Liver (tissue), 8 donors: ENCODE measurements at regions not wholly inside any gene's neighbourhood (a gene's known extent, or its start where the extent isn't known, plus 50 kb on each side); places are given as distances from the start of the nearest gene placed in this dataset.
"Not testable (repeated sequence)": the region's sequence is repeated elsewhere in the genome, so short reads cannot be mapped to it uniquely, and the experiment has no call there.

ENCODE experiments used
- DNase-seq: peaks from one replicate; pipeline ENCODE4 v3.0.0-alpha.2; 2017; ENCODE audit warnings: low spot score
- H3K27ac ChIP-seq, 2 donors: one replicate each; pipeline ENCODE4 v1.7.0; 2013; ENCODE audit warnings: inconsistent platforms in 2 of 2, low read length in 2 of 2, control low read depth in 1 of 2, low read depth in 1 of 2, mild to moderate bottlenecking in 1 of 2
- H3K27me3 ChIP-seq, 4 donors: one replicate each; pipeline versions ENCODE4 v1.6.1 to v1.7.0; 2013; ENCODE audit warnings: low read length in 3 of 4, inconsistent platforms in 1 of 4, mild to moderate bottlenecking in 1 of 4, moderate library complexity in 1 of 4; ENCODE audit not compliant: control insufficient read depth in 4 of 4, insufficient read depth in 4 of 4
- H3K36me3 ChIP-seq, 4 donors: one replicate each; pipeline versions ENCODE4 v1.6.1 to v1.7.0; 2013; ENCODE audit warnings: low read length in 3 of 4, mild to moderate bottlenecking in 3 of 4, low read depth in 1 of 4, moderate library complexity in 1 of 4; ENCODE audit not compliant: control insufficient read depth in 4 of 4, insufficient read depth in 3 of 4
- H3K4me1 ChIP-seq, 4 donors: one replicate each; pipeline versions ENCODE4 v1.6.1 to v1.7.0; 2013; ENCODE audit warnings: low read length in 3 of 4, mild to moderate bottlenecking in 3 of 4, moderate library complexity in 1 of 4; ENCODE audit not compliant: control insufficient read depth in 4 of 4, insufficient read depth in 4 of 4
- H3K4me3 ChIP-seq, 3 donors: one replicate each; pipeline versions ENCODE4 v1.6.1 to v1.7.0; 2013; ENCODE audit warnings: low read length in 3 of 3, control low read depth in 1 of 3, low read depth in 1 of 3, mild to moderate bottlenecking in 1 of 3
- H3K9ac ChIP-seq, 2 donors: one replicate each; pipeline ENCODE4 v1.7.0; 2013; ENCODE audit warnings: low read length in 2 of 2, mild to moderate bottlenecking in 2 of 2, moderate library complexity in 2 of 2, control low read depth in 1 of 2, low read depth in 1 of 2
- H3K9me3 ChIP-seq, 4 donors: one replicate each; pipeline versions ENCODE4 v1.6.1 to v1.7.0; 2013; ENCODE audit warnings: low read length in 3 of 4; ENCODE audit not compliant: control insufficient read depth in 4 of 4
- ATF3 ChIP-seq: IDR thresholded peaks from 2 replicates; pipeline ENCODE4 v1.6.1; 2016; ENCODE audit warnings: antibody characterized with exemption
- CTCF ChIP-seq: fragments of 150-350 bp; IDR thresholded peaks from 2 replicates; pipeline ENCODE4 v1.5.1; 2017; ENCODE audit warnings: improper control_type of control experiment, low read depth, low read length; ENCODE audit not compliant: missing input control
- FOXA1 ChIP-seq: IDR thresholded peaks from 2 replicates; pipeline ENCODE4 v1.6.1; 2016; ENCODE audit warnings: antibody characterized with exemption
- FOXA2 ChIP-seq: IDR thresholded peaks from 2 replicates; pipeline ENCODE4 v1.6.1; 2016; ENCODE audit warnings: antibody characterized with exemption
- HNF4G ChIP-seq: IDR thresholded peaks from 2 replicates; pipeline ENCODE4 v1.6.1; 2016; ENCODE audit warnings: antibody characterized with exemption
- JUND ChIP-seq, 2 donors: IDR thresholded peaks; 2 replicates each; pipeline ENCODE4 v1.6.1; 2016; ENCODE audit warnings: antibody characterized with exemption in 2 of 2
- MAX ChIP-seq: IDR thresholded peaks from 2 replicates; pipeline ENCODE4 v1.6.1; 2016; ENCODE audit warnings: antibody characterized with exemption
- NR2F2 ChIP-seq: IDR thresholded peaks from 2 replicates; pipeline ENCODE4 v1.6.1; 2016; ENCODE audit warnings: antibody characterized with exemption
- RAD21 ChIP-seq, 2 donors: IDR thresholded peaks; 2 replicates each; pipeline ENCODE4 v1.6.1; 2016; ENCODE audit warnings: antibody characterized with exemption in 2 of 2, mild to moderate bottlenecking in 2 of 2
- REST ChIP-seq: IDR thresholded peaks from 2 replicates; pipeline ENCODE4 v1.6.1; 2016; ENCODE audit warnings: antibody characterized with exemption, mild to moderate bottlenecking
- RXRA ChIP-seq, 2 donors: IDR thresholded peaks; 2 replicates each; pipeline ENCODE4 v1.6.1; 2017 to 2018; ENCODE audit warnings: antibody characterized with exemption in 2 of 2, mild to moderate bottlenecking in 1 of 2
- SP1 ChIP-seq: IDR thresholded peaks from 2 replicates; pipeline ENCODE4 v1.6.1; 2018; ENCODE audit warnings: antibody characterized with exemption, mild to moderate bottlenecking
- YY1 ChIP-seq: IDR thresholded peaks from 2 replicates; pipeline ENCODE4 v1.6.1; 2016; ENCODE audit warnings: antibody characterized with exemption, mild to moderate bottlenecking
- ZBTB33 ChIP-seq: IDR thresholded peaks from 2 replicates; pipeline ENCODE4 v1.6.1; 2016; ENCODE audit warnings: antibody characterized with exemption
- WGBS: extraction: QIAGEN DNeasy Blood & Tissue Kit; methylation state at CpG from one replicate; pipeline ENCODE4 v1.1.7; 2013; 5-methylcytosine and 5-hydroxymethylcytosine counted together
- donor health status: healthy.
- donor health status: healthy.
- donor health status: healthy.
- donor health status: healthy.
- donor health status: healthy.

- H3K27ac ChIP-seq, DNase-seq, H3K27me3 ChIP-seq, H3K4me3 ChIP-seq, H3K4me1 ChIP-seq, H3K9me3 ChIP-seq, H3K9ac ChIP-seq, H3K36me3 ChIP-seq: not testable (repeated sequence)
- 78% methylated on average over 4 of the region's 4 CpGs for WGBS
These were observed 313.9 kb upstream of the NCKAP5 start for GRCh38 chr2:133882159-133882558.

GRCh38 chr2:133884739-133885381, 316.6 kb upstream of the NCKAP5 start:
- Histone ChIP-seq H3K9me3 (no peaks in the 10 kb centered on the region), H3K36me3 (no peaks in the 10 kb centered on the region), H3K27me3 (no peaks in the 10 kb centered on the region), H3K4me1 (no peaks in the 10 kb centered on the region), H3K27ac (no peak overlapping the region), H3K4me3 (no peak overlapping the region), H3K9ac (no peak overlapping the region)
- 62% methylated on average over 2 of the region's 2 CpGs for WGBS
- TF ChIP-seq ZBTB33 (no peak), MAX (no peak), JUND (IDR thresholded peaks at IDR 0.05) (no peak), FOXA1 (no peak), CTCF (peak; percentile 10), RAD21 (IDR thresholded peaks at IDR 0.05) (peak; percentile 47 to 50), RXRA (IDR thresholded peaks at IDR 0.05) (no peak), REST (no peak), SP1 (no peak), FOXA2 (no peak), NR2F2 (no peak), YY1 (no peak), HNF4G (no peak), ATF3 (no peak)
- DNase-seq = no peak
